Stimulated activated memory B cell treated with anti-CD40 and anti-IgM and Interleukin-4, amounts not matched to agents 10 μg/mL and 1 μg/mL and 100 μg/mL, for 72 hours (primary cell): ENCODE measurements at regions not wholly inside any gene's neighbourhood (a gene's known extent, or its start where the extent isn't known, plus 50 kb on each side); places are given as distances from the start of the nearest gene placed in this dataset.
A peak's percentile ranks its signal among the peaks of the same experiment; 100 is the strongest.
"Not testable (repeated sequence)": the region's sequence is repeated elsewhere in the genome, so short reads cannot be mapped to it uniquely, and the experiment has no call there.

Source experiments
- ATAC-seq: fragments of 150-1000 bp; cut with Tn5 transposase; 2 replicates; pipeline ENCODE4 v1.10.0; 2021
- H3K27ac Mint-ChIP-seq: one replicate; pipeline ENCODE4 v1.8.0; 2022; ENCODE audit warnings: mild to moderate bottlenecking, mixed read lengths
- H3K27me3 Mint-ChIP-seq: one replicate; pipeline ENCODE4 v1.8.0; 2022; ENCODE audit warnings: mixed read lengths
- H3K36me3 Mint-ChIP-seq: one replicate; pipeline ENCODE4 v1.8.0; 2022; ENCODE audit warnings: mixed read lengths
- H3K4me1 Mint-ChIP-seq: one replicate; pipeline ENCODE4 v1.8.0; 2022; ENCODE audit warnings: mixed read lengths
- H3K4me3 Mint-ChIP-seq: one replicate; pipeline ENCODE4 v1.8.0; 2022; ENCODE audit warnings: mild to moderate bottlenecking, moderate library complexity, mixed read lengths
- H3K9me3 Mint-ChIP-seq: one replicate; pipeline ENCODE4 v1.8.0; 2022; ENCODE audit warnings: mixed read lengths

DNA sequence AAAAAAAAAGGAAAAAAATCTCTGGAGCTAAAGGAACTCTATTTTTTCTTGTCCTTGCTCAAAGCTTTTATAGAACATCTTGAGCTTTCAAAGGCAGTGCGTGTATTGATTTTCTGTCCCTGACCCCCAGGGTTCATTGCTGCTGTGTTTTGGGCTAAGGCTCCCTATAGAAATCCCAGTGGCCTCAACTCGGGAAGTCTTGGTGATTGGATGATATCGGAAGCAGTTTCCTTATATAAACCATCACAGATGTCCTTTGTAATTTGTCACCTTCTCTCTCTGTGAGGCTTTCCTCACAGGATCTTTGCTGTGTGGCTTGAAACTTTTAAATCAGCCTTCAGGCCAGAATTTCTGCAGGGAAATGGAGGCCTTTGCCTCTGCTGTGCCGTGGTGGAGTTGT, 397.7 kb downstream of the RPS6KC1 start:
- peaks cover 25% of the 10 kb centered on the region for H3K27me3 Mint-ChIP-seq
- H3K4me3 Mint-ChIP-seq = no peak overlapping the region
- H3K27ac Mint-ChIP-seq = no peak overlapping the region
- H3K4me1 Mint-ChIP-seq = no peaks in the 10 kb centered on the region
- no peaks in the 10 kb centered on the region for H3K9me3 Mint-ChIP-seq
- H3K36me3 Mint-ChIP-seq = no peaks in the 10 kb centered on the region
- ATAC-seq = no peak

DNA sequence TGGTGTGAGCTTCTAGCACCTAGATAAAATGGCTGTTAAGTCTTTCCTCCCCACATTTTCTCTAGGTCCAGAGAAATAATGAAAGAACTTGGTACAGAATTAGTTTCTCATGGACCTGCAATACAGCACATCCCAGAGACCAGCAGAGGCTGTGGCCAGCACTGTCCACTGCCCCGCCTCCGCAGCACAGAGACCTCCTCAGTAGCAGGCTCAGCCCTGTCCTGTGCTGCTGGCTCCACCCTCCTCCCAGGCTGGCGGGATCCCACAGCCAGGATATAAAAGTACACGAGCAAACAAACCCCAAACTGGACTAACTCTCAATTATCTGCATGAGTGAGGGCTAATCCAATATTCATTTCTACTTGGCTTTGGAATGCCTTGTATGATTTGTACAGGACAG, 401.5 kb downstream of the RPS6KC1 start:
- Mint-ChIP-seq H3K36me3 (no peaks in the 10 kb centered on the region), H3K27me3 (peaks cover 25% of the 10 kb centered on the region), H3K27ac (no peak overlapping the region), H3K4me1 (no peaks in the 10 kb centered on the region), H3K9me3 (no peaks in the 10 kb centered on the region), H3K4me3 (no peak overlapping the region)
- peak; percentile 7 for ATAC-seq

DNA sequence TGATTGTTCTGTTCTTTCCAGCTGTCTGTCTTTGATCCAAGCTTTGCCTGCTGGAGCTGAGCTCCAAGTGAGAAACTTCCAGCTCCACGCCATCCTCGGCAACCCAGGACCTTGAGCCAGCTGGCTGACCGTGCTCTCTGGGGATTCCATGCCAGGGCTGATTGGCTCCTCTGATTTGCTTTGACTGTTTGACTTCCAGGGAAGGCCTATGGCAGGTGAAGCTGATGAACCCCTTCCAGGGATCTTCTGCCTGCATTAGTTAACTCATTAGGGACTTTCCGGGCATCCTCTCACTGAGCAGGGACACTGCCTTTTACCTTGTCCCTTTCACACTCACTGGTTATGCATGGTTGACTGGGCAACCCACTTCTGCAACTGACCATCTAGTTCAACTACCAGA, 406.1 kb downstream of the RPS6KC1 start:
- no peak for ATAC-seq
- no peaks in the 10 kb centered on the region for H3K4me1 Mint-ChIP-seq

DNA sequence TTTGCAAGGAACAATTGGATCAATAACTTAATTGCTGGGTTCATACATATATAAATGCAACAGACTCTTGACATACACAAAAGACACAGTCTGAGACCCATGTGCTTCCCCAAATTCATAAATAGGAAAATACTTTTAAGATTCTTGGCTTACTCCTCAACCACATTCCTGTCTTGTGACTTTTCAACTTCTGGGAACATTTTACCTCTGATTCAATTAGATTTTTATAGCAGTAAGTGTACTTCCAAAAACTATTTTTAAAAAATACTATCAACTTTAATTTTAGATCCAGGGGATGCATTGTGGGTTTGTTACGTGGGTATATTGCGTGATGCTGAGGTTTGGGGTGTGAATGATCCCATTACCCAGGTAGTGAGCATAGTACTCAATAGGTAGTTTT, 406.7 kb downstream of the RPS6KC1 start:
- ATAC-seq = no peak
- no peaks in the 10 kb centered on the region for H3K27me3 Mint-ChIP-seq
- H3K36me3 Mint-ChIP-seq = no peaks in the 10 kb centered on the region
- H3K27ac Mint-ChIP-seq = no peak overlapping the region
- H3K9me3 Mint-ChIP-seq = peaks cover 8% of the 10 kb centered on the region
- H3K4me1 Mint-ChIP-seq = no peaks in the 10 kb centered on the region
- no peak overlapping the region for H3K4me3 Mint-ChIP-seq

More for the DNA sequence above, 406.1 kb downstream of the RPS6KC1 start:
- H3K4me3 Mint-ChIP-seq = no peak overlapping the region
- peaks cover 5% of the 10 kb centered on the region for H3K9me3 Mint-ChIP-seq
- H3K36me3 Mint-ChIP-seq = no peaks in the 10 kb centered on the region
- no peak overlapping the region for H3K27ac Mint-ChIP-seq
- no peaks in the 10 kb centered on the region for H3K27me3 Mint-ChIP-seq

DNA sequence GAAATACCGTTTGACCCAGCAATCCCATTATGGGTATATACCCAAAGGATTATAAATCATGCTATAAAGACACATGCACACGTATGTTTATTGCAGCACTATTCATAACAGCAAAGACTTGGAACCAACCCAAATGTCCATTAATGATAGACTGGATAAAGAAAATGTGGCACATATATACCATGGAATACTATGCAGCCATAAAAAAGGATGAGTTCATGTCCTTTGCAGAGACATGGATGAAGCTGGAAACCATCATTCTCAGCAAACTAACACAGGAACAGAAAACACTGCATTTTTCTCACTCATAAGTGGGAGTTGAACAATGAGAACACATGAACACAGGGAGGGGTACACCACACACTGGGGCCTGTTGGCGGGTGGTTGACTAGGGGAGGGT, 411.3 kb downstream of the RPS6KC1 start:
- H3K4me1 Mint-ChIP-seq, H3K27me3 Mint-ChIP-seq: not testable (repeated sequence)

DNA sequence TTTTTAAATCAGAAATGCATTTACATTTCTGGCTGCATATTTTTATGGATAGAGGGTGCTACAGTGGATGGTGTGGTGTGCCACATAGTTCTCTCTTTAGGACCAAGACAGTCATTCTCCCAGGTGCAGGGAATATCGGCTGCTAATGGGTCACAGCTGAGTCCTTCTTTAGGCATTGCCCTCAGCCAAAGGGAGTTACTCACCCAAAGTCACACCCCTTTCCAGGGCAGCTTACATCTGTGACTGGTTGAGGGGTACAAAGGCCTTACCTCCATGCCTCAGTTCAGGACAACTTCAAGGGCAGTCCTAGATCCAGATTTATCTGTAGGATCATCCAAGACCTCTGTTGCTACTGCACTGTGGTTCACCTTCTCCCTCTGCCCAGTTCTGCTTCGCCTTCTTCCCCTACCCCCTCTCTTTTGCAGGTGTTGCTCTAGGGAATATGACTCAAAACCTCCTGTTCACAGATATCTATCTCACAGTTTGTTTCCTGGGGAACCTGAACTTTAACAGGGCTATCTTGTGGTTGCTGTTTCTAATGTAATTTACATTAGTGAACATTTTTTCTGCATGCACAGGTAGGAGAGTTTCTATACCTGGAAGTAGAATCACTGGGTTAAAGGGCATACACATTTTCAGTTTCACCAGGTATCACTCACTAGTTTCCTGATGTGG, 413.9 kb downstream of the RPS6KC1 start:
- no peaks in the 10 kb centered on the region for H3K27me3 Mint-ChIP-seq
- H3K9me3 Mint-ChIP-seq = peaks cover 3% of the 10 kb centered on the region
- no peak for ATAC-seq
- H3K27ac Mint-ChIP-seq = no peak overlapping the region
- no peak overlapping the region for H3K4me3 Mint-ChIP-seq
- no peaks in the 10 kb centered on the region for H3K4me1 Mint-ChIP-seq
- H3K36me3 Mint-ChIP-seq = no peaks in the 10 kb centered on the region

More for the DNA sequence above, 411.3 kb downstream of the RPS6KC1 start:
- ATAC-seq, H3K9me3 Mint-ChIP-seq, H3K36me3 Mint-ChIP-seq, H3K27ac Mint-ChIP-seq, H3K4me3 Mint-ChIP-seq: not testable (repeated sequence)

DNA sequence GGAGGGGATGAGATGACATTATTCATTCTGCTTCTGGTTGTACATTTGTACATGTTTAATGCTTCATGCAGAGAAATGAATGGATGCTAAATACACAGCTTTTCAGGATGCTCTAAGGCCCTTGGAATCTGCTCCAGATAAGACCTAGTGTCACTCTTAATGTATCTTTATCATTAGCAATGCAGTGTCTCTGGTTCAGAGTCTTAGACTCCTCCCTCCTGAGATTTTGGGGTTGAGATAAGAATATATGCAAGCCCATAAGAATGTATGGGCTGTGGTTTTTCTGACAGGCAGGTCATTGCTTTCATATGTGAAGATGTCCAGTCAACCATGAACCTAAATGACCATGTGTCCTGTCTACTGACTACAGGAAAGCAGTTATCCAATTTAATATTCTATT, 415.5 kb downstream of the RPS6KC1 start:
- H3K27me3 Mint-ChIP-seq = no peaks in the 10 kb centered on the region
- no peaks in the 10 kb centered on the region for H3K4me1 Mint-ChIP-seq
- no peak for ATAC-seq
- H3K4me3 Mint-ChIP-seq = no peak overlapping the region
- no peaks in the 10 kb centered on the region for H3K36me3 Mint-ChIP-seq
- peaks cover 3% of the 10 kb centered on the region for H3K9me3 Mint-ChIP-seq
- no peak overlapping the region for H3K27ac Mint-ChIP-seq

DNA sequence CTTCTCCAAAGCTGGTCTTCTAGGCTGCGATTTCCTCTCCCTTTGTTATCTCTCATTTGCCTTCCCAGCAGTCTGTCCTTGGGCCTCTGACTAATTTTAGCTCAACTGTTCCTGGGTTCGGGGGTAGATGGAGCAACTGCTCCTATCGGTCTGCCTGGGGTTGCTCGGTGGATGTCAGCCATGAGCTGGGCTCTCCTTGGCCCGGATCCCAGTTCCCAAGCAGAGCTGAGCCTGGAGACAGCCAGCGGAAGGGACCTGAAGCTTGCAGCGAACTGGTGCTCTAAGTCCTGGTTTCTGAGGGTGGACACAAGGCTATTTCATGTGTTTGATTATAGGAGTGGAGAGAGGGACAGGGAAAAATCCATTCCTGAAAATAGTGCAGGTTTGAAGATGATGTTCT, 423.0 kb downstream of the RPS6KC1 start:
- ATAC-seq = no peak
- Mint-ChIP-seq H3K4me3 (no peak overlapping the region), H3K4me1 (no peaks in the 10 kb centered on the region), H3K27me3 (no peaks in the 10 kb centered on the region), H3K27ac (no peak overlapping the region), H3K36me3 (no peaks in the 10 kb centered on the region), H3K9me3 (no peaks in the 10 kb centered on the region)

DNA sequence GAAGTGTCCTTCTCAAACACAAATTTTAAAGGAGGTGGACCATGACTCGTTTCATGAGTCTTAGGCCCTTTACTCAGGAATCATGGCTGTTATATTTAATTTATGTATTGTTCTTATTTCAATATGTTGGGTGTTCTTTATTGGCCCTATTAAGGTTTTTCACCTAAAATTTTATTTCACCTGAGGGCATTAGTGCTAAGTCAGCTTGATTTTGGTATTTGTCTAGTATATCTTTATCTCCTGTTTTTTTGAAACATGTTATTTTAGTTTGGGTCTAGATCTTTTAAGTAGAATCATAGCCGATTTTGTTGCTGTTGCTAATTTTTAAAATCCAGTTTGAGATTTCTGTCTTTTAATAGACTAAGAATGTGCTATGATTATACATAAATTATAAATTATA, 430.4 kb downstream of the RPS6KC1 start:
- no peak for ATAC-seq
- Mint-ChIP-seq H3K27me3 (no peaks in the 10 kb centered on the region), H3K36me3 (no peaks in the 10 kb centered on the region), H3K9me3 (peaks cover 2% of the 10 kb centered on the region), H3K4me1 (no peaks in the 10 kb centered on the region), H3K4me3 (no peak overlapping the region), H3K27ac (no peak overlapping the region)

DNA sequence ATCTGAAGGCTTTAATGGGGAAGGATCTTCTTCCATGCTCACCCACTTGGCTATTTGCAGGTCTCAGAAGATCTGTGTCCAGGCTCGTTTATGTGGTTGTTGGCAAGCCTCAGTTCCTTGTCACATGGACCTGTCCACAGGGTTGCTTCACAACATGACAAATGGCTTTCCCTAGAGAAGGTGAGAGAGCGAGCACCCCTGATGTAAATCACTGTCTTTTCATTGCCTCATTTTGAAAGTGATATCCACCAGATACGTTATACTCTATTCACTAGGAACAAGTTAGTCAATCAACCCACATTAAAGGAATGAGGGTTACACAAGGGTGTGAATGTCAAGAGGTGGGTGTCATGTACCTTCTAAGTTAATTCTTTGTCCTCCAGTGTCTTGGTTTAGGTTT, 433.3 kb downstream of the RPS6KC1 start:
- no peak overlapping the region for H3K27ac Mint-ChIP-seq
- H3K36me3 Mint-ChIP-seq = no peaks in the 10 kb centered on the region
- H3K27me3 Mint-ChIP-seq = no peaks in the 10 kb centered on the region
- no peak for ATAC-seq
- no peak overlapping the region for H3K4me3 Mint-ChIP-seq
- no peaks in the 10 kb centered on the region for H3K4me1 Mint-ChIP-seq
- peaks cover 2% of the 10 kb centered on the region for H3K9me3 Mint-ChIP-seq

DNA sequence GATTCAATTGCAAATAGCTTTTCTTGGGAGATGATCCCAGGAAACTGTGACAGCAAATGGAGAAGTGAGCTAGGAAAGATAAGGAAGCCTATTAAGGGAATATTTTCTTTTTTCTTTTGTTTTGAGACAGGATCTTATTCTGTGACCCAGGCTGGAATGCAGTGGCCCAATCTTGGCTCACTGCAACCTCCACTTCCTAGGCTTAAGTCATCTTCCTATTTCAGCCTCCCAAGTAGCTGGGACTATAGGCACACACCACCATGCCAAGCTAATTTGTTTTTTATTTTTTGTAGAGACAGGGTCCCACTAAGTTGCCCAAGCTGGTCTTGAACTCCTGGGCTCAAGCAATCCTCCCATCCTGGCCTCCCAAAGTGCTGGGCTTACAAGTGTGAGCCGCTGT, 433.7 kb downstream of the RPS6KC1 start:
- no peaks in the 10 kb centered on the region for H3K4me1 Mint-ChIP-seq

DNA sequence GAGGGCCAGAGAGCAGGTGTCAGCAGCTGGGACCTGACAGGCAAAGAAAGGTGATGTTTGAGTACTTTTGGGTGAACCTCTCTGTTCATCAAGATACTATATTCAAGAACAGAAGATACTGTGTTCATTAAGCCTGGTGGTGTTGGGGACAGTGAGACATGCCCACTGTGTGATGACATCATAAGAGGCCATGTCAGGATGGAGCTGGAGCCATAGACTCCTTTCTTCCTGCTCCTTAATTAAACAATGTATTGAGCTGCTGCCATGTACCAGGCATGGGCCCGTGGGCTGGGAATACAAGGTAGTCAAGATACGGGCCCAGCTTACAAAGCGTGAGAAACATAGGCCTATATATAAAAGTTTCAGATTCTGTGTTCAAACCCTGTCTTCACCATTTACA, 435.4 kb downstream of the RPS6KC1 start:
- Mint-ChIP-seq H3K27ac (no peak overlapping the region), H3K4me3 (no peak overlapping the region), H3K27me3 (peaks cover 8% of the 10 kb centered on the region), H3K4me1 (no peaks in the 10 kb centered on the region), H3K36me3 (no peaks in the 10 kb centered on the region), H3K9me3 (no peaks in the 10 kb centered on the region)
- ATAC-seq = no peak

More for the DNA sequence above, 433.7 kb downstream of the RPS6KC1 start:
- H3K36me3 Mint-ChIP-seq = no peaks in the 10 kb centered on the region
- ATAC-seq = no peak
- H3K27ac Mint-ChIP-seq = no peak overlapping the region
- H3K4me3 Mint-ChIP-seq = no peak overlapping the region
- H3K9me3 Mint-ChIP-seq = peaks cover 2% of the 10 kb centered on the region
- H3K27me3 Mint-ChIP-seq = no peaks in the 10 kb centered on the region

DNA sequence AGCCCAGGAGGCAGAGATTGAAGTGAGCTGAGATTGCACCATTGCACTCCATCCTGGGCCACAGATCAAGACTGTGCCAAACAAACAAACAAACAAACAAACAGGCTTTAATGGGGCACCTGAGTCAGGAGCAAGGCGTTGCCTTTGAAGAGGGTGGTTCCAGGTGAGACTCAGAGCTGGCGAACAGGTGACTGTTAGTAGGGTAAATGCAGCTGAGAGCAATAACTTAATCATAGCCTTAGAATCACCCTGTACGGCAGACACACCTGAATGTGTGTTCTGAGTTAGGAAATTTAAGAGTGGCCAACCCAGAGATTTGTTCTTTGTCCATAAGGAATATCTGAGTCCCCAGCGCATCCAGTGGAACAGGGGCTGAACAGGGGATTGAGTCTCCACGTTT, 440.4 kb downstream of the RPS6KC1 start:
- no peak overlapping the region for H3K27ac Mint-ChIP-seq
- H3K27me3 Mint-ChIP-seq = peaks cover 8% of the 10 kb centered on the region
- ATAC-seq = no peak
- no peaks in the 10 kb centered on the region for H3K9me3 Mint-ChIP-seq
- no peak overlapping the region for H3K4me3 Mint-ChIP-seq
- no peaks in the 10 kb centered on the region for H3K36me3 Mint-ChIP-seq
- no peaks in the 10 kb centered on the region for H3K4me1 Mint-ChIP-seq

DNA sequence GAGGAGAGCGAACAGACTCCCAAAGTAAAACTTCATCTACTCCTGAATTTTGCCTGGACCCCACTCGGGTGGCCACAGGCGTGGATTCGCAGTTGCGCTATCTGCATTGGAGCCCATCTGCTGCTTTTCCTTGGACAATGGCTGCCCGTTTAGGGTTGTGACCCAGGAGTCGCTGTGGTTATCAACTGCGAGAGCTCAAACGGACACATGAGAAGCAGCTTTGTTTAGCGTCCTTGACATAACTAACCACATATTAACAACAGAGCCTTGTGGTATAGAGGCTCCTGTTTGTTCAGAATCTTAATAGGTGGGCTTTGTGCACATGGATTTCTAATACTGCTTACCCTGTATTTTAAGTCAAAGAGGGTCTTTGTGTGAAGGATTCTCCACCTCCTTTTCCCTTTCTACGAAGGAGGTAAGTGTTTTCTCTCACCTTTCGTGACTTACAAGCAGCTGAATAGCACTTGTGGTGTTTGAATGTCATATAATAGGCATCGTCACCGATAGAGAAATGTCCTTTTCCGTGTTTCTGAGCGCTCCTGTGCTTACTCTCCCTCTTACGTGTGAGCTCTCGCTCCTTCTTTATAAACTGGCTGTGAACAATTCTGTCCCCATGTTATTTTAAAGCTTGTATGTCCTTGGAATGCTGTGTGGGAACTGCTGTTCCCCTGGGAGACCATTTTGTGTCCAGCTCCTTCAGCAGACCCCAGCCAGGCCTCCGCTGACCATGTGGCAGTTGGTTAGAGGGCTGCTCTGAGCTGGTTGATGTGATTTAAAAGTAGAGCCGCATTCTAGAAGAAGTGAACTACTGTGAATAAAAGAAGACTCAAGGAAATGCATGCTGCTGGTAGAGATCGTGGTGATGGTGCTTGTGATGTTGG, 441.4 kb downstream of the RPS6KC1 start:
- Mint-ChIP-seq H3K4me3 (no peak overlapping the region), H3K4me1 (no peaks in the 10 kb centered on the region), H3K27ac (no peak overlapping the region), H3K27me3 (peaks cover 8% of the 10 kb centered on the region), H3K9me3 (no peaks in the 10 kb centered on the region), H3K36me3 (no peaks in the 10 kb centered on the region)
- no peak for ATAC-seq

DNA sequence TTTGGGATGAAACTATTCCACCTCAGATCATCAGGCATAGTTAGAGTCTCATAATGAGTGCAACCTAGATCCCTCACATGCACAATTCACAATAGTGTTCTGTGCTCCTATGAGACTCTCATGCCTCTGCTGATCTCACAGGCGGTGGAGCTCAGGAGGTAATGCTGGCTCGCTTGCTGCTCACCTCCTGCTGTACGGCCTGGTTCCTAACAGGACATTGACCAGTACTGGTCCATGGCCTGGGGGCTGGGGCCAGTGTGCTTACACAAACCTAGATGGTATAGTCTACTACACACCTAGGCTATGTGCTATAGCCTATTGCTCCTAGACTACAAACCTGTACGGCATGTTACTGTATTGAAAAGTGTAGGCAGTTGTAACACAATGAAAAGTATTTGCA, 448.4 kb downstream of the RPS6KC1 start:
- no peak for ATAC-seq
- no peaks in the 10 kb centered on the region for H3K4me1 Mint-ChIP-seq
- H3K27me3 Mint-ChIP-seq = no peaks in the 10 kb centered on the region
- no peak overlapping the region for H3K27ac Mint-ChIP-seq
- peaks cover 2% of the 10 kb centered on the region for H3K9me3 Mint-ChIP-seq
- no peaks in the 10 kb centered on the region for H3K36me3 Mint-ChIP-seq
- no peak overlapping the region for H3K4me3 Mint-ChIP-seq
